ENCODE measurements at regions not wholly inside any gene's neighbourhood (a gene's known extent, or its start where the extent isn't known, plus 50 kb on each side); places are given as distances from the start of the nearest gene placed in this dataset.
"Not testable (repeated sequence)": the region's sequence is repeated elsewhere in the genome, so short reads cannot be mapped to it uniquely, and the experiment has no call there.

- no peak for DNase-seq (ENCODE audit: low spot score)
These were observed 50.1 kb downstream of the GCNT4 start for GRCh38 chr5:75002271-75002670.

- no peak for DNase-seq (ENCODE audit: low spot score)
These were observed 56.4 kb downstream of the GCNT4 start for GRCh38 chr5:74995926-74996325.

GRCh38 chr5:74994826-74995225 is 57.5 kb downstream of the GCNT4 start:
- no peak for DNase-seq (ENCODE audit: low spot score)

- no peak for DNase-seq (ENCODE audit: low spot score)
These were observed 58.6 kb downstream of the GCNT4 start for GRCh38 chr5:74993743-74994142.

- no peak for DNase-seq (ENCODE audit: low spot score)
These were observed 59.6 kb downstream of the GCNT4 start for GRCh38 chr5:74992791-74993190.

GRCh38 chr5:74991522-74991921 is 60.8 kb downstream of the GCNT4 start:
- DNase-seq (ENCODE audit: low spot score): no peak

- no peak for DNase-seq (ENCODE audit: low spot score)
These were observed 62.2 kb downstream of the GCNT4 start for GRCh38 chr5:74990194-74990593.

GRCh38 chr5:74988273-74988983 is 63.9 kb downstream of the GCNT4 start:
- no peak for DNase-seq (ENCODE audit: low spot score)

- no peak for DNase-seq (ENCODE audit: low spot score)
These were observed 74.0 kb downstream of the GCNT4 start for GRCh38 chr5:74978345-74978744.

- peak; percentile 24 for DNase-seq (ENCODE audit: low spot score)
These were observed 74.9 kb downstream of the GCNT4 start for GRCh38 chr5:74977471-74977870.

GRCh38 chr5:74976651-74977050 is 75.7 kb downstream of the GCNT4 start:
- no peak for DNase-seq (ENCODE audit: low spot score)

- DNase-seq (ENCODE audit: low spot score): no peak
These were observed 76.8 kb downstream of the GCNT4 start for GRCh38 chr5:74975582-74975981.

- no peak for DNase-seq (ENCODE audit: low spot score)
These were observed 77.8 kb downstream of the GCNT4 start for GRCh38 chr5:74974451-74975091.

GRCh38 chr5:74973694-74974093 is 78.7 kb downstream of the GCNT4 start:
- no peak for DNase-seq (ENCODE audit: low spot score)

GRCh38 chr5:74971947-74972460 is 80.4 kb downstream of the GCNT4 start:
- DNase-seq (ENCODE audit: low spot score): no peak

GRCh38 chr5:74970891-74971290 is 81.5 kb downstream of the GCNT4 start:
- not testable (repeated sequence) for DNase-seq (ENCODE audit: low spot score)

GRCh38 chr5:74969726-74970125 is 82.6 kb downstream of the GCNT4 start:
- DNase-seq (ENCODE audit: low spot score): no peak

- DNase-seq (ENCODE audit: low spot score): no peak
These were observed 86.0 kb downstream of the GCNT4 start for GRCh38 chr5:74966141-74967026.

GRCh38 chr5:74963407-74963806 is 89.0 kb downstream of the GCNT4 start:
- no peak for DNase-seq (ENCODE audit: low spot score)

- DNase-seq (ENCODE audit: low spot score): no peak
These were observed 91.7 kb upstream of the FAM169A start for GRCh38 chr5:74957906-74958305.

GRCh38 chr5:74957029-74957784 is 91.0 kb upstream of the FAM169A start:
- DNase-seq (ENCODE audit: low spot score): no peak

GRCh38 chr5:74956278-74956677 is 90.1 kb upstream of the FAM169A start:
- no peak for DNase-seq (ENCODE audit: low spot score)

Measured in AG08395 (cell line).